ENCODE measurements at regions not wholly inside any gene's neighbourhood (a gene's known extent, or its start where the extent isn't known, plus 50 kb on each side); places are given as distances from the start of the nearest gene placed in this dataset.
"Not testable (repeated sequence)": the region's sequence is repeated elsewhere in the genome, so short reads cannot be mapped to it uniquely, and the experiment has no call there.

DNA sequence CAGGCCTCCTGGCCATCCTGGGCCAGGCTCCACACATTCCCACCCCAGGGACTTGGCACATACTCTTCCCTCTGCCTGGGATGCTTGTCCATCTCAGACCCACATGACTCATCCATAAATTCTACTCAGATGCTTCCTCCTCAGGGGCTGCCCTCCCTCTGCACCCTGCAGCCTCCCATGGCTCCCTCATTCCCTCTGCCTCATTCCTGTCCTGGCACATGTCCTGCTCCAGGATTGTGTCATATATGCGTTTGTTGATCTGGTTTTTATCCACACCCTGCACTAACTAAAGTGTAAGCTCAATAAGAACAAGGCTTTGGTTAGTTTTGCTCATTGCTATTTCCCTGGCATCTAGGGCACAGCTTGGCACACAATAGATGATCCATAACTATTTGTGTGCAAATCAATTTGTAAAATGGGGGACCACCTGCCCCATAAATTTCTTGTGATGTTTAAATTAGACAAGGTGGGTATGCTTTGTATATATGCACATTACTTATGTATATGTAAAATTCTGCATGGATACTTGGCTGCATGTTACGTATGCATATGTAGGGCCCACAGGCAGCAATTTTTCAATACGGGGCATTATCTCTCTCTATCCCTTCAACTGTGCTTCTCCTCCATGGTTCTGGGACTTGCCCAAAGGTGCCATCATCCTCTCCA is 191.4 kb downstream of the PTPRU start:
- no peak for DNase-seq

DNA sequence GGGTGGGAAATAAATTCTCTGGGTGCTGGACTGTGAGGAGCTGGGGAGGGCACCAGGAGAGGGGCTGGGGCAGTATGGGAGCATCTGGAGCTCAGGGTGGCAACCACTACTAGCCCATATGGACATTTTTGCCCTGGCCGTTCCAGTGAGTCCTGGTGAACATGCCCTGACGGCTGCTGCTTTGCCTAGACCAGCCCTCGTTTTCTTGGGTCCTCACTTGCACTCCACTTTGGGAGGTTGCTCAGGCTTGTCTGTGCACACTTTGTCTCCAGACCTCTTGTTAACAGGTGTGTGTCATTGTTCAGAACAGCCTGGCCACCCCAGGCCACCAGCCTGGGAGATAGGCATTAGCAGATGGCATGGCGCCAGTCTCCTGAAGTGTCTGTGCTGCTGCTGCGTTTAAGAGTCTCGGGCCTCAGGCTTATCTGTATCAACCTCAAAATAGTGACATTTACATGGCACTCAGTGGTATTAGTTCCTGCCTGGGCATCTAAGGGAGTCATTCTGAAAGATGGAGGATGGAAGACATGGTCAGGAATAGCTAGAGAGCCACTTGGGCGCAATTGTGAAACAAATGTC is 190.5 kb downstream of the PTPRU start:
- peak; percentile 61 for DNase-seq

DNA sequence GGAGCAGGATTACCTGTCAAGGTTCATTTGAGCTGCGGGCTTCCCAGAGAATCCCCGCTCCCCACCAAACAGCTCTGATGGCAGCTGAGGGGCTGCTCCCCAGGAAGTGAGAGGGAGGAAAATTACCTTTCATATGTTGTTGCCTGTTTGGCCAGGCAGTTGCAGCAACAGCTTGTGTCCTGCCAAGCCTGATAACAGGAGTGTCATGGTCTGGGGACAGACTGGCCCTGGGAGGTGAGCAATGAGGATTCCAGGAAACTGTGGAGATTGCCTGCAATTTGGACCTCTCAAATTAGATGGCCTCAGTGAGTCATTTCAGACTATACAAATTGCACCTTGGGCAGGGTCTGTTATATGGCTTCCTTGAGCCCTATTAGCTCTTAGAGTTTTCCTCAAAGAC is 189.3 kb downstream of the PTPRU start:
- no peak for DNase-seq

DNA sequence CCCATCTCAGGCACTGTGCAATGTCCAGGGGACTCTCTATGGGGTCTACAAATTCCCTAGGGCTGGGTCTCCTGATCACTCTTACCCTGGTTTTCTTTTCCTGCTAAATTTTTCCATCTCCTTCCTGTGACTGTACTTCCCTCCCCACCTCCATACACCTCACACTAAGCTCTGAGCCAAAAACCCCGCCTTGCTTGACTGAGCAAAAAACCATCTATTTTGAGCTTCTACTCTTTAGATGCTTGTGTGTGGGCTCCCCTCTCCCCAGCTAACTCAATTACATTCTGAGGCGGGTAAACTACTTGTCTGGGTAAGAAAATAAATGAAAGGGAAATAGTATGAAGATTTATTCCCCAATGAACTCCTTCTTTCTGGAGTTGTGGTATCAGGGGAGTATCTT is 187.9 kb downstream of the PTPRU start:
- no peak for DNase-seq

DNA sequence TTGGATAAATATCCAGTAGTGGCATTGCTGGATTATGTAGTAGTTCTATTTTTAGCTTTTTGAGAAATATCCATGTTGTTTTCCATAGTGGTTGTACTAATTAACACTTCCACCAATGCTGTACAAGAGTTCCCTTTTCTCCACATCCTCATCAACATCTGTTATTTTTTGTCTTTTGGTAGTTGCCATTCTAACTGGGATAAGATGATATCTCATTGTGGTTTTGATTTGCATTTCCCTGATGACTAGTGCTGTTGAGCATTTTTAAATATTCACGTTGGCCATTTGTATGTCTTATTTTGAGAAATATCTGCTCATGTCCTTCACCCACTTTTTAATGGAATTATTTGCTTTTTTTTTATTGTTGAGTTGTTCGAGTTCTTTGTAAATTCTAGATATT is 183.9 kb downstream of the PTPRU start:
- DNase-seq: no peak

DNA sequence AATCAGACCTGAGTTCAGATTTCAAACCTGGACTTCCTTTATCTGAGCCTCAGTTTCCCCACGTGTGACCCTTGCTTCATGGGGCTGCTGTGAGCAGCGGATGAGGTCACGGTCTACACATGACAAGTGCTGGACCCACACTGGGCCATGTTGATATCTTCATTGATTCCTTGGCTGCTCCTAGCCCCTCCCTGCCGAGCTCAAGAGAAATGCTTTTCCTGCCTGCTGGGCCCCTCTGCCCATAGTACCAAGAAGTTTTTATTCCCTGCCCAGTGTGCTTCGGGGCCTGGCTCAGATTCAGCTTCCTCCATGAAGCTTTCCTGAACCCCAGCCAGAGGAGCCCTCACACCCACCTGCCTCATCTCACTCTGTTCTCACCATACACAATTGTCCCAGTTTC is 181.6 kb downstream of the PTPRU start:
- no peak for DNase-seq

DNA sequence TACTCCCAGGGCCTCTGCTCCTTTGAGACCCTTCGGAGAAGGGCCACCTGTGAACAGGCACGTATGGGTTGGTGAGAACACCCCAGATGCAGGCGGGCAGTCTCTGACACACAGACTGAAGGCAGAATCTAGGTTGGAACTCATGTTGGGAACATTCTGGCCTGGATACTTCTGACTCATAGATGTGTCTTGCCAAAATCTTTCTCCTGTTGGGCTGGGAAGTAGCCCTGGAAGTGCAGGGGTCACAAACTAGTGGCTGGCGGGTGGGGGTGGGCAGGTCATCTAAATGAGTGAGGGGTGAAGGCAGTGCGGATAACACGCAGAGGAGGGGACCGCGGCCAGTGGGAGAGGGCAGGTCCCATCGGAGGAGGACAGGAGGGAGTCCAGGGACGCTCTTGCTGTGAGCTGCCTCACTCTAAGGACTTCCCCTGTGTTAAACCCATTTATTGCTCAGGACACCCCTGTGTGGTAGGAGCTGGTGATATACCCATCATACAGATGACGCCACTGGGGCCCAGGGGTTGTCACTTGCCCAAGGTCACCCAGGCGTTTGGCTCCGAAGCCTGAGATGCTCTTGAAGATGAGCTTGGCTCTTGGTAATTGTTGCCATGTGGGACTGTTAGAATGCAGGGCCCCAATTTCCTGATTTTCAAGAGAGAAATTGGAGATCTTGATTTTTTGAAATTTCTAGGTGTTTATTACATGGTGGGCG is 181.0 kb downstream of the PTPRU start:
- DNase-seq: no peak

DNA sequence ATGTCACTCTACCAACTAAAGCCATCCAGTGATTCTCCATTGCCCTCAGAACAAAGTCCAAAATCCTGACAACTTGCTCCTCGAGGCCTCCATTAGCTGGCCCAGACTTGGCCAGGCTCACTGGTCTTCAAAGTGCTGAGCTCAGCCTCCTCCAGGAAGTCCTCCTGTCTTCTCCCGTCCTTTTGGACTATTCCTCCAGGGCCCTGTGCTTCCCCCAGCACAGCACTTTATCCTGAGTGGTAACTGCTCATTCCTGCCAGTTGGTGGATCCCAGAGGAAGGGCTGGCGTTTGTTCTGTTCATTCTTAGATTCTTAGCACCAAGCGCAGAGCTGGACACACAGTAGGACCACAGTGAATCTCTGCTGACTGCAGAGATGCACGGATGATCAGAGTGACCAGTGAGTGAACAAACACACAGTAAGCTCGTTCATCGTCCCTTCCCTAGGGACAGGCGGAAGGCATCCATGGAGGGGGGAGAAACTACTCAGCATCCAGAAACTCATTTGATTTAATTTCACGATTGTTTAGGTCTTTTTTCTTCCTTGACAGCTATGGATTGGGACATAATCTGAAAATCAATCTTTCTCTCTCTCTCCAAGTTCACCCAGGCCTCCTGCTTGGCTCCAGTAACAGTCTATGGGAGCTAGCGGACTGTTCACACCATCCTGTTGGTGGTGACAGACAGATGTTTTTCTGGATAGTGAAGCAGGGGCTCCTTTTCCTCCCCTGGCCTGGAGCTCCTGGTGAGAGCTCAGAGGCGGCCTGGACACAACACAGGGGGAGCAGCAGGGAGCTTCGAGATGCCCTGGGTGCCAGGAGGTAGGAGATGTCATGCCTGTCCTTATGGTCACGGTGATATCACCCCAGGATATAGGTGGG is 180.2 kb downstream of the PTPRU start:
- no peak for DNase-seq

DNA sequence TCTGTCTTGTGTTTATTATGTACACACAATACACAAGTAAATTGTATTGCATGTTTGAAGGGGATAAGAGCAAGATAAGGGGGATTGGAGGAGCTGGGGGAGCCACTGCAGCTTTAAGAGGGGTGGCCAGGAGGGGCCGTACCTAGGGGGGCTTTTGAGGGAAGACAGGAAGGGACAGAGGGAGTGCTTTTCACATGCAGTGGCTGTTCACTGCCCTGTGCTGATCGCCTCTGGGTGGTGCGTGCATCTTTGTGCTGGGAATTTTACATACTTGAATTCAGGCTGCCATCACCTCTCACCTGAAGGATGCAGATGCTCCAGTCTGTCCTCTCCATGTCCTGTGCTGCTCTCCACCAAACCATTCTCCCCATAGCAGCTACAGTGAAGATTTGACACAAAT is 179.5 kb downstream of the PTPRU start:
- no peak for DNase-seq

DNA sequence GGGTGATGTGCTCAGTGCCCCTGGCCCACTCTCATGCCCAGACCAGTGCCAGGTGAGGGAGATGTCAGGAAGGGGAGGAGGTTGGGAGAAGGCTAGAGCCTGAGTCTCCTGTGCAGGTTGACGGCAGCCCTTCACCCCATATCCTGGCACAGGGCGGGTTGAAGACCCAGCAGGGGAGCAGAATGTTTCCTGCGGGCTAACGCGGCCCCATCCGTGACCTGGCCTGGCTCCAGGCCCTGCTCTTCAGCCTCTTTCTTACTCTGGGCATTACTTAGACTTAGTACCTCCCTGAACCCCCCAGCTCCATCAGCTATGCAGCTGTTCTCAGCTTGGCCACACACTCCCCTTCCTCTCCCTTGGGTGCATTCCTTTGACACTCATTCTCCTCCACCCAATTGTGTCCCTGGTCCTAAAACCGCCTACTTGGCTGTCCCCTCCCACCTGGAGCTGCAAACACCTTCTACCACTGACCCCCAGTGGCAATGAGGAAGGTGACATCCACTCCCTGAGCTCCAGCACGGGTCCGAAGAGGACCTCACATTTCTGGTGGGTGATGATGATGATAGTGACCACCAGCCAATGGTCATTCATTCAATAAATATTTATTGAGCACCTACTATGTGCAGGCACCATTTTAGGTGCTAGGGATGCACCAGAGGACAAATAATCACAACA is 179.0 kb downstream of the PTPRU start:
- DNase-seq: no peak

DNA sequence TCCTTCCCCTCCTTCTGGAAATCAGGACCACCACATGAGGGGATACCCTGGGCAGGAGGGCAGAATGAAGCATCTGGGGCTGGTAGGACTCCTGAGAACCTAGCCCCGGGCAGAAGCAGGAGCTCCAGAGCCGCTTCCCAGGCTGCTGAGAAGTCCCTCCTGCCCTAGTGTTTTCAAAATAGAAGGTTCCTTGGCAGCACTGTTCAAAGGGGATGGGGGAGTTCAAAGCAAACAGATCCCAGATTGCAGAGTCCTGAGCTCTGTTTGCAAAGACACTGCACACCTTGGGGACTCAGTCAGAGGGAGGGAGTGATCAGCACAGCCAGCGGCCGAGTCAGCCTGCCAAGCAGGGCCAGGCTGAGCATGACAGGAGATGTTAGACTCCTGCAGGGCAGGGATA is 177.8 kb downstream of the PTPRU start:
- DNase-seq: no peak

DNA sequence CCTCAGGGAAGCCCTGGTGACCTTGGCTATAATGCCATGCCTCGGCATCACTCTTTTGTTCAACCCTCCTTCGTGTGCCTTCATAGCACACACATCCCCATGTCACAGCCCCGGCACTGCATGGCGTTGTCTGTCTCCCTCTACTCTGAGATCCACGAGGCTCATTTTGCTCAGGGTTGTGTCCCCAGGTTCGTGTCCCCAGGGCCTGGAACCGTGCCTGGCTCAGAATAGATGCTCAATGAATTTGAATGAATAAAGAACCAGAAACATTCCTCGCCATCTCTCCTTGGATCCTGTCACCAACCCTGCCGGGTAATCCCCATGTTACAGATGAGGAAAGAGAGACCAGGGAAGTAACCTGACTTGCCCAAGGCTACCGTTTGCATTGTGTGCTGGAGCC is 177.3 kb downstream of the PTPRU start:
- no peak for DNase-seq

DNA sequence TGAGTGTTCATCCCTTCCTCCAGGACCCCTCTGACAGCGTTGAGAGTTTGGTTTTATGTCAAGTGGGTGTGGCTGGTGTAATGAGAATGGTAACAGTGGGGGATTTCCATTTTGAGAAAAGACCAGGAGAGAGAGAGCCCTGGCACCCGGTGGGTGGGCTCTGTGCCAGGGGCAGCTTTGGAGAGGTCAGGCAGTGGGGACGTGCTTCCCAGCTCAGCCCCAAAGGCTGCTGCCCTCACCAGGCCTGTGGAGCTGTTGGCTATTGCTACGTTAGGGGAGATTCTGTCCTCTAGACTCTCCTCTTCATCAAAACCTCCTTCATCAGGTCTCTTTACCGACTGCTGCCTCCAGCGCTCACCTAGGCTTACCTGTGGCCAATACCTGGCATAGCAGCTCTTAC is 176.3 kb downstream of the PTPRU start:
- DNase-seq: no peak

DNA sequence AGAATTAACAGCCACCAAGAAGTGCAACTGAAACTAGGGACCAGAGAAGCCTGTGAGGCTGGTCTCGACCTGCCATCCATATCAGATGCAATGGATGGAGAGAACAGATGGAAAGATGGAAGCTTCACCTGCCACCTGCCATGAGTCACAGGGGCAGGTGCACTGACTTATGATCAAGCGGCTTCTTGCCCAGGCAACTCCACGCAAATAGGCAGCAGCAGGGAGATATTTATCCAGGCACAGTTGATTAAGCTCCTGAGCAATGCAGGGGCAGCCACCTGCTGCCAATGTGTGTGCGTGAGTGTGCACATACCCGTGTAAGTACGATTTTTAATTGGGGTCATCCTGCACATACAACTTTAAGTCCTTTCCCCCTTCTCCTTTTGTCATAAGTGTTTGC is 174.2 kb downstream of the PTPRU start:
- peak; percentile 44 for DNase-seq

DNA sequence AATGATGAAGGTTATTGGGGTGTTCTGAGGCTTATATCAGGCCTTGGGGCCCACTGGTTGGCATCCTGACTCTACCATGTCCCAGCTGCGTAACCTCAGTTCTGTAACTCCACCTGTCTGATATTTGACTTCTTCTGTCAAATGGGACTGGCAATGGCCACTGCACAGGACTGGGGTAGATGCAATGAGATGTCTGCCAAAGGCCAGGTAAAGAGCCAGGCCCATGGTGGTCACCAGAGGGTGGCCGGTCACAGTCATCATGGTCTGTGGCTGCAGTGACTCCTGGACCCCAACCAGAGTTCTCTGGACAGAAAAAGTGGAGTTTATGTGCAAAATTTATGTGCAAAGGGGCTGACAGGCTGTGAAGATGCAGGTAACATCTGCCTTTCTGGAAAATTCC is 173.3 kb downstream of the PTPRU start:
- no peak for DNase-seq

DNA sequence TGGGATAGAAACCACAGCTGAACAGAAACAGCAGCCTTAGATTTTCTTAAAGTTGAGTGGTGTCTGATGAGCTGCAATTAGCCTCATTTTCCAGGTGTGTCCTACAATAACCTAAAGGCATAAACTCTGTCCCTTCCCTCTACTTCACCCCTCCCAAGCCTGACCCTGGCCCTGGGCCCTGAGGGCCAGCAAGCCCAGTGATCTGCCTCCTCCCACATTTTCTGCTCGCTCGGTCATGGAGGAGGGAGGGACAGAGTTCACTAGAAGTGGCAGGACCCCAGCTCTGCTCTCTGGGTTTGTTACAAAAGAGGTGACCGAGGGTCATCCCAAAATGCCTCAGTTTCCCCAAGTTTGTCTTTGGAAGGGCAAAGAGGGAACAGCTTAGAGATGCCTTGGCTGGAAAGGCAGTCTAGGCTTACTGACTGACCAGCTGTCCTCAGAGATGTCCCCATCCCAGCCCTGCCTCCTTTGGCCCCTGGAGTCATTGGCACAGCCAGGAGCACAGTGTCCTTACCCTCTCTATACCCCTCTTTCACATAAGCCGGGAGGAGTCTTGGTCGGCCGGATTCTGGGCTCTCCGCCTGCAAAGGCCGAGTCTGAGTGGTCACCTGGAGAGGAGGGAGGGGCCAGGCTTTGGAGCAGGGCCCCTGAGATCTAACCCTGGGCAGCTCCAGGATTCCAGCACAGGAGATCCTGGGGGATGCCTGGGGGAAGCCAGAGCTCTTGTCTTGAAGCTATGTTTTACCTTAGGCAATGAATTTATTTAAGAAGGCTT is 172.7 kb downstream of the PTPRU start:
- no peak for DNase-seq

DNA sequence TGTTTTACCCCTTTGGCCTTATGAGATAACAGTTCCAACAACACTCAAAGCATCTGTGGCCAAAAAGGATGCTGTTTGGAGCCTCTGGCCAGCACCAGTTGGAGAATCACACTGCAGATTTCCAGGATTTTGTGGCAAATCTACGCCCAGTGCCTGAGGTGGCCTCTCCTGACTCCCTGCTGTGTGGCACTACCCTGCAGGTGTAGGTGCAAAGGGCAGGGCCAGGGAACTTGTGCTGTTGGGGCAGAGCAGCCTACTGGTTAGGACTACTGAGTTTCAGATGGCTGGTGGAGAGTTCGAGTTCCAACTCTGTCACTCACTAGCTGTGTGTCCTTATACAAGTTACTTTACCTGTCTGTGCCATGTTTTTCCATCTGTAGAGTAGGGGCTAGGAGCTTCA is 170.5 kb downstream of the PTPRU start:
- no peak for DNase-seq

DNA sequence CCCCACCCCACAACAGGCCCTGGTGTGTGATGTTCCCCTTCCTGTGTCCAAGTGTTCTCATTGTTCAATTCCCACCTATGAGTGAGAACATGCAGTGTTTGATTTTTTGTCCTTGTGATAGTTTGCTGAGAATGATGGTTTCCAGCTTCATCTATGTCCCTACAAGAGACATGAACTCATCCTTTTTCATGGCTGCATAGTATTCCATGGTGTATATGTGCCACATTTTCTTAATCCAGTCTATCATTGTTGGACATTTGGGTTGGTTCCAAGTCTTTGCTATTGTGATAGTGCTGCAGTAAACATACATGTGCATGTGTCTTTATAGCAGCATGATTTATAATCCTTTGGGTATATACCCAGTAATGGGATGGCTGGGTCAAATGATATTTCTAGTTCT is 163.9 kb downstream of the PTPRU start:
- not testable (repeated sequence) for DNase-seq

DNA sequence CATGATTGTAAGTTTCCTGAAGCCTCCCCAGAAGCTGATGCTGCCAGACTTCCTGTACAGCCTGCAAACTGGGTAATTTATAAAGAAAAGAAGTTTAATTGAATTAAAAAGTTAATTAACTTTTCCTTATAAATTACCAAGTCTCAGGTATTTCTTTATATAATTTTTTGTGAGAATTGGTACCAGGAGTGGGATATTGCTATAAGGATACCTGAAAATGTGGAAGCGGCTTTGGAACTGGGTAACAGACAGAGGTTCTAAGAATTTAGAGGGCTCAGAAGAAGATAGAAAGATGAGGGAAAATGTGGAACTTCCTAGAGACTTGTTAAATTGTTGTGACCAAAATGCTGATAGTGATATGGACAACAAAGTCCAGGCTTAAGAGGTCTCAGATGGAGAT is 163.1 kb downstream of the PTPRU start:
- no peak for DNase-seq

DNA sequence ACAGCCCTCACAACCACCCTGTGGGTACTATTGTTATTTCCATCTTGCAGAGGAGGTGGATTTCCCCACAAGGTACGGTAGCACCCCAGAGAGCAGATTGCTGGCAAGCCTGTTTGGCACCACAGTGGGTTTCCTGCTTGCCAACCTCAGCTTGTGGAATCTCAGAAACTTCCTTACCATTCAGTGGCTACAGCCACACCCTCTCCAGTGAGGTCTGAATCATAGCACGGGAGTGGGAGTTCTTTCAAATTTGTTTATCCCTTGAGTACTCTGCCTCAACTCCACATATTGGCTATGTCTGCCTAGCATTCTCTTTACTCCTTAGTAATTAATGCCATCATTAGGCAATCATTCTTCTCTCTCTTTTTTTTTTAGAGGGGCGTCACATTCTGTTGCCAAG is 162.1 kb downstream of the PTPRU start:
- no peak for DNase-seq

DNA sequence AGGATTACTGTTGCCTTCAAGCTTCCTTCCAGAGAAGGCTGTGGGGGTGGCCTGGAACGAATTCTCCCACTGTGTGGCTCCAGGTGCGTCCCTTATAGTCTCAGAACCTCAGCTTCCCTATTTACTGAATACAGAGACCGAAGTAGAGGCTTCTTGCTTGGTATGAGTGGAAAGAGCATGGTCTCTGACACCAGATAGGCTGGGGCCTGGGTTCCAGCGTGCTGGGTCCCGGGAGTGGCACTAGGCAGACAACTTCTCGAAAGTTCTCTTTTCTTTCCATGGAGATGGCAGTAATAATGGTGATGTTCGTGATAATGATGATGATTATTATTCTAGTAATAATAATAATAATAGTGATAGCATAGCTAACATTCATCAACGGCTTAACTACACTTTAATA is 161.7 kb downstream of the PTPRU start:
- DNase-seq: no peak

DNA sequence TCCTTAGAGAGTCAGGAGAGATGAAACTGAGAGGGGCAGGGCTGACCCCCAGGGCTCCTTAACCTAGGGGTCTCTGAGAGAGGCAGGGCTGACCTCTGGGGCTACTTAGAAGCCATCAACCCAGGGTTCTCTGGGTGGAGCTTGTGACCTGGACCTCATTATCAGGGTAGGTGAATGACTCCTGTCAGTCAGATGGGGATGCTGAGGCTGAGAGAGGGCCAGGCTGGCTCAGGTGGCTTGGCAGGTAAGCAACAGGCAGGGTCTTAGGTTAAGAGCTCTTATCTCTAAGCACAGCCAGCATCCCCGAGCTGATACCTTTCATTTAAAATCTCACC is 160.9 kb downstream of the PTPRU start:
- DNase-seq: no peak
